ENCODE measurements at regions not wholly inside any gene's neighbourhood (a gene's known extent, or its start where the extent isn't known, plus 50 kb on each side); places are given as distances from the start of the nearest gene placed in this dataset.
"Not testable (repeated sequence)": the region's sequence is repeated elsewhere in the genome, so short reads cannot be mapped to it uniquely, and the experiment has no call there.

- H3K36me3 Mint-ChIP-seq (ENCODE audit: low read depth); H3K27ac Mint-ChIP-seq; H3K4me1 Mint-ChIP-seq; ATAC-seq; H3K4me3 Mint-ChIP-seq; H3K27me3 Mint-ChIP-seq; DNase-seq: not testable (repeated sequence)
- H3K9me3 Mint-ChIP-seq, result peaks cover 15% of the 10 kb centered on the region
These were observed 501.3 kb downstream of the TYW1 start for GRCh38 chr7:67497914-67498313.

- H3K36me3 Mint-ChIP-seq (ENCODE audit: low read depth), result no peaks in the 10 kb centered on the region
- no peak overlapping the region for H3K27ac Mint-ChIP-seq
- no peak for DNase-seq
- peaks cover 16% of the 10 kb centered on the region for H3K9me3 Mint-ChIP-seq
- H3K4me3 Mint-ChIP-seq, result no peak overlapping the region
- H3K27me3 Mint-ChIP-seq, result no peaks in the 10 kb centered on the region
- ATAC-seq, result no peak
- no peaks in the 10 kb centered on the region for H3K4me1 Mint-ChIP-seq
These were observed 506.3 kb downstream of the TYW1 start for GRCh38 chr7:67502929-67503328.

DNA sequence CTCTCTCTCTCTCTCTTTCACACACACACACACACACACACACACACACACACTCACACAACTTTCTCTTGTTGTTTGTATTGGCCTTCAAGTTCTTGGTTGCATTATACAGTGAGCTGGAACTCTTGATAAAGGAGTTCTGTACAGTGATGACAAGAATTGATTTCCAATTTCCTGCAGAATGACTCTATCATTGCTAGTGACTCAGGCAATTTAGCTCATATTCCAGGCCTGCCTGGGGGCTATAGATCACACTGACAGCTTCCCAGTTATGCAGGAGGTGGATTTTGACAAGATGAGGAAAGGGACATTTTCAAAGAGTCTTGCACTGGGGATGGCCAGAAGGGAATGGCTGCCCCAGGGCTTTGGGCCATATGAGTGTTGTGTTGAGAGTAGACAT lies 508.8 kb downstream of the TYW1 start:
- Mint-ChIP-seq H3K4me1 (no peaks in the 10 kb centered on the region), H3K9me3 (peaks cover 7% of the 10 kb centered on the region), H3K27ac (no peak overlapping the region), H3K27me3 (no peaks in the 10 kb centered on the region), H3K36me3 (ENCODE audit: low read depth) (no peaks in the 10 kb centered on the region), H3K4me3 (no peak overlapping the region)
- ATAC-seq (no peak), DNase-seq (no peak)

GRCh38 chr7:67512481-67512880 lies 515.8 kb downstream of the TYW1 start:
- DNase-seq (no peak), ATAC-seq (no peak)
- Mint-ChIP-seq H3K4me3 (no peak overlapping the region), H3K36me3 (ENCODE audit: low read depth) (no peaks in the 10 kb centered on the region), H3K27ac (no peak overlapping the region), H3K4me1 (no peaks in the 10 kb centered on the region), H3K9me3 (no peaks in the 10 kb centered on the region), H3K27me3 (no peaks in the 10 kb centered on the region)

- no peak for ATAC-seq
- Mint-ChIP-seq H3K4me3 (no peak overlapping the region), H3K36me3 (ENCODE audit: low read depth) (no peaks in the 10 kb centered on the region), H3K27ac (no peak overlapping the region), H3K9me3 (peaks cover 4% of the 10 kb centered on the region), H3K27me3 (no peaks in the 10 kb centered on the region), H3K4me1 (no peaks in the 10 kb centered on the region)
- no peak for DNase-seq
These were observed 521.9 kb downstream of the TYW1 start for GRCh38 chr7:67518580-67518979.

GRCh38 chr7:67519171-67519570 lies 522.5 kb downstream of the TYW1 start:
- DNase-seq, result no peak
- no peaks in the 10 kb centered on the region for H3K36me3 Mint-ChIP-seq (ENCODE audit: low read depth)
- H3K27ac Mint-ChIP-seq, result no peak overlapping the region
- H3K27me3 Mint-ChIP-seq, result no peaks in the 10 kb centered on the region
- H3K9me3 Mint-ChIP-seq, result peaks cover 4% of the 10 kb centered on the region
- no peak for ATAC-seq
- no peaks in the 10 kb centered on the region for H3K4me1 Mint-ChIP-seq
- no peak overlapping the region for H3K4me3 Mint-ChIP-seq

GRCh38 chr7:67522504-67522903 lies 525.9 kb downstream of the TYW1 start:
- peaks cover 7% of the 10 kb centered on the region for H3K9me3 Mint-ChIP-seq
- ATAC-seq, result no peak
- H3K4me1 Mint-ChIP-seq, result no peaks in the 10 kb centered on the region
- H3K27ac Mint-ChIP-seq, result no peak overlapping the region
- H3K36me3 Mint-ChIP-seq (ENCODE audit: low read depth), result no peaks in the 10 kb centered on the region
- no peak for DNase-seq
- no peak overlapping the region for H3K4me3 Mint-ChIP-seq
- no peaks in the 10 kb centered on the region for H3K27me3 Mint-ChIP-seq

DNA sequence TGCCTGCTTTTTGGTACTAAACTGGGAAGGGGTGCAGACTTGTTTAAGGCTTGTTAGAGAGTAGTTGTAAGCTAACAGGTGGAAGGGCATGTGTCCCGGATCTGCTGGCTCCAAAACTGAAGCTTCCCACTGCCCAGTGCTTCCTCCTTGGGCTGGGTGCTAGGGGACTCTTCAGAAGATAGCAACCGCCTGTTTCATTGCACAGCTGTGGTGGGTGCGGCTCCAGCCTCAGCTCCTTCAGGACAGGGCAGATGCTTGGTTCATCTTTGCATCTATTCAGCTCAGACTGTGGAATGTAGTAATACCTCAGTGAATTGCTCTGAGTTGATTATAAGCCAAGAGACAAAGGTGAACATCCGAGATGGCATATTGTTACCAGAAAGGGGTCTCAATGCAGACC lies 527.1 kb downstream of the TYW1 start:
- Mint-ChIP-seq H3K9me3 (peaks cover 7% of the 10 kb centered on the region), H3K4me1 (no peaks in the 10 kb centered on the region), H3K36me3 (ENCODE audit: low read depth) (no peaks in the 10 kb centered on the region), H3K27ac (no peak overlapping the region), H3K4me3 (no peak overlapping the region), H3K27me3 (no peaks in the 10 kb centered on the region)
- DNase-seq, result no peak
- no peak for ATAC-seq

DNA sequence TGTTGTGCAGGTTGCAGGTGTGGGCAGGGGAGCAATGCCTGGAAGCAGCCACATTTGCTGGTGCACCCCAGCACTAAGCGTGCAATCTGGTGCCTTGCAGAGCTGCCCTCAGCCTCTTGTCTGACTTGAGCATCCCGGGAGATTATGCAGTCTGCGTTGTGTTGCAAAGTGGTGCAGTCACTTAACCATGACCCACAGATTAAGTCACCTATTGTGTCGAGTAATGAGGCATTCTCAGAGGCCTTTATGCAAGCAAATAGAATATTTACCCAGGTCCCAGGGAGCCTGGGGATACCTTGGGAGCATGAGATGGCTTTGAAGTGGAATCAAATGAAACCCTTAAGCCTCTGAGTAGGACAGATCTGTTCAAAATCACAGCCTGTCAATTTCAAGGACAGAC lies 529.0 kb downstream of the TYW1 start:
- H3K4me3 Mint-ChIP-seq, result no peak overlapping the region
- no peak overlapping the region for H3K27ac Mint-ChIP-seq
- H3K9me3 Mint-ChIP-seq, result peaks cover 7% of the 10 kb centered on the region
- H3K4me1 Mint-ChIP-seq, result no peaks in the 10 kb centered on the region
- no peak for DNase-seq
- no peak for ATAC-seq
- no peaks in the 10 kb centered on the region for H3K36me3 Mint-ChIP-seq (ENCODE audit: low read depth)
- no peaks in the 10 kb centered on the region for H3K27me3 Mint-ChIP-seq

DNA sequence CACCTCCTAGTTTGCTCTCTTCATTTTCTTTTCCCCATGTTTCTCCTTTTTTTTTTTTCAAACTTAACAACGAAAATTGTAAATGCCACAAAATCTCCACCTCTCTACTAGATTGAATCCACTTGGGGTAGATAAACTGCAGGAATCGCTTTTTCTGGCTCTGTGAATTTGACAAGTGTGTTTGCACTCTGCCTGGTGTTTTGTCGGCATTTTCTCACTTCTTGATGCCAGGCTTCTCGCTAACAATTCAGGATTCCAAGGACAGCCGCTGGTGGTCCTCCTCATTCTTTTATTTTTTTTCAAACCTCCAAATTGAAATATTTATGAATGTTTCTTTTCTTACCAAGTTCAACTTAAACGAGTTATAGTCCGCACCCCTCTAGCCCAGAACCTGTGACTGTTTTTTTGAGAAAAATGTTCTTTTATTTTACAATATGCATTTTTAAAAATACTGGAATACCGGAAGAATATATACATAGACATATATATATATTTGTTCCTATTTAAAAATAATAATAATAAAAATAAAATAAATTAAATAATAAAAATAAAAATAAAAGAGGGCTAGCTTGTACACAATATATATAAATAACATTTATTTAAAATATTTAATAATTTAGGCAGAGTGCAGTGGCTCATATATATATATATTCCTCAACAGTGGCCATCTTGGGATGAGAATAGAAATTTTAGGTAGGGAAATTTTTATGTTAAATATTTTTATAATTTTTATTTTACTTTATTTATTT lies 538.8 kb downstream of the TYW1 start:
- H3K4me1 Mint-ChIP-seq, result no peaks in the 10 kb centered on the region
- H3K36me3 Mint-ChIP-seq (ENCODE audit: low read depth), result no peaks in the 10 kb centered on the region

GRCh38 chr7:67542916-67543315 lies 546.3 kb downstream of the TYW1 start:
- Mint-ChIP-seq H3K36me3 (ENCODE audit: low read depth) (no peaks in the 10 kb centered on the region), H3K27ac (no peak overlapping the region), H3K27me3 (no peaks in the 10 kb centered on the region), H3K9me3 (peaks cover 11% of the 10 kb centered on the region), H3K4me1 (no peaks in the 10 kb centered on the region), H3K4me3 (no peak overlapping the region)
- DNase-seq (no peak), ATAC-seq (no peak)

More for the DNA sequence above, 538.8 kb downstream of the TYW1 start:
- no peak overlapping the region for H3K27ac Mint-ChIP-seq
- DNase-seq (no peak), ATAC-seq (no peak)
- H3K4me3 Mint-ChIP-seq, result no peak overlapping the region
- peaks cover 2% of the 10 kb centered on the region for H3K9me3 Mint-ChIP-seq
- H3K27me3 Mint-ChIP-seq, result no peaks in the 10 kb centered on the region

DNA sequence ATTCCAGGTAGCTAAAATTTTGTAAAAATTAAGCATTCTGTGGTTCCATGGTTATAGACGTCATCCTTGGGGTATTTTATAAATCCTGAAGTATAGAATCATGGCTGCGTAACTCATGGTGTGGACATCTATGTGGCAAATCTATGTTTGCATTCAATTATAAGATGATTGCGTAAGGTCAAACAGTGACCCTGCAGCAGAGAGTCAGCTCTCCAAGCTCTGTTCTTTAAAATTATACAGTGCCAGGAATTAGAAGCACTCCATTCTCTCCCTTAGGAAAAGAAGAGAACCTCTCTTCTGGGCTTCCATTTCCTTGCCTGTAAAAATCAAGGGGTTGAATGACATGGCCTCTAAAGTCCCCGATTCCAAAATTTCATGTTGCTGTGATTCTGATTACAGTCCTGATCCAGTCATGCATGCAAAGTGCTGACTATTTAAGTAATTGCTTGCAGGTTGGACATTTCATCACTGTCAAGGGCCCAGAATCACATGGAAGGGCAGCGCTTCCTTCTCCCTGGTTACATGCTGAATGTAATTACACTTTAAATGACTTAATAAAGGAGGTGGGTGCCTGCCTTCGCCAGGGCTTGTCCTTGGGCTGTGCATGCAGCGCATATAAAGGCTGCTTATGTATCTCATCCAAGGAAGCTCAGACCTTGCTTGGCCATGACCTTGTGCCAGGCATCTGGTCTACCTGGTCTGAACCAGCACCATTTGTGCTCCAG lies 550.7 kb downstream of the TYW1 start:
- no peak overlapping the region for H3K27ac Mint-ChIP-seq
- H3K36me3 Mint-ChIP-seq (ENCODE audit: low read depth), result no peaks in the 10 kb centered on the region
- H3K4me3 Mint-ChIP-seq, result no peak overlapping the region
- no peaks in the 10 kb centered on the region for H3K4me1 Mint-ChIP-seq
- DNase-seq, result no peak
- peaks cover 11% of the 10 kb centered on the region for H3K9me3 Mint-ChIP-seq
- no peak for ATAC-seq
- no peaks in the 10 kb centered on the region for H3K27me3 Mint-ChIP-seq

- H3K9me3 Mint-ChIP-seq, result peaks cover 16% of the 10 kb centered on the region
- no peak for ATAC-seq
These were observed 552.5 kb downstream of the TYW1 start for GRCh38 chr7:67549126-67549525.

GRCh38 chr7:67550801-67551436 lies 554.3 kb downstream of the TYW1 start:
- H3K4me1 Mint-ChIP-seq, result no peaks in the 10 kb centered on the region
- ATAC-seq, result no peak
- H3K36me3 Mint-ChIP-seq (ENCODE audit: low read depth), result no peaks in the 10 kb centered on the region
- no peak overlapping the region for H3K4me3 Mint-ChIP-seq
- no peak overlapping the region for H3K27ac Mint-ChIP-seq
- DNase-seq, result no peak
- H3K27me3 Mint-ChIP-seq, result no peaks in the 10 kb centered on the region
- peaks cover 16% of the 10 kb centered on the region for H3K9me3 Mint-ChIP-seq

More at GRCh38 chr7:67549126-67549525, 552.5 kb downstream of the TYW1 start:
- Mint-ChIP-seq H3K27me3 (no peaks in the 10 kb centered on the region), H3K27ac (no peak overlapping the region), H3K4me3 (no peak overlapping the region), H3K4me1 (no peaks in the 10 kb centered on the region), H3K36me3 (ENCODE audit: low read depth) (no peaks in the 10 kb centered on the region)
- DNase-seq, result no peak

GRCh38 chr7:67552738-67553137 lies 556.1 kb downstream of the TYW1 start:
- ATAC-seq (no peak), DNase-seq (no peak)
- Mint-ChIP-seq H3K27ac (no peak overlapping the region), H3K9me3 (peaks cover 10% of the 10 kb centered on the region), H3K36me3 (ENCODE audit: low read depth) (no peaks in the 10 kb centered on the region), H3K27me3 (no peaks in the 10 kb centered on the region), H3K4me3 (no peak overlapping the region), H3K4me1 (no peaks in the 10 kb centered on the region)
